Skin epidermis (tissue), 12 donors: ENCODE measurements at regions not wholly inside any gene's neighbourhood (a gene's known extent, or its start where the extent isn't known, plus 50 kb on each side); places are given as distances from the start of the nearest gene placed in this dataset.

ENCODE experiments used
- H3K27ac ChIP-seq, 21 experiments: fragments of 200-600 bp; sonication (generic) in 11 of 21; one replicate each; pipeline ENCODE4 v1.5.0; 2020; ENCODE audit warnings: mild to moderate bottlenecking in 3 of 21, inconsistent platforms in 2 of 21, moderate library complexity in 2 of 21
- H3K4me3 ChIP-seq, 7 experiments: fragments of 200-600 bp; sonication (generic) in 2 of 7; one replicate each; pipeline ENCODE4 v1.5.0; 2020; ENCODE audit warnings: inconsistent platforms in 2 of 7, mild to moderate bottlenecking in 2 of 7, moderate library complexity in 1 of 7

DNA sequence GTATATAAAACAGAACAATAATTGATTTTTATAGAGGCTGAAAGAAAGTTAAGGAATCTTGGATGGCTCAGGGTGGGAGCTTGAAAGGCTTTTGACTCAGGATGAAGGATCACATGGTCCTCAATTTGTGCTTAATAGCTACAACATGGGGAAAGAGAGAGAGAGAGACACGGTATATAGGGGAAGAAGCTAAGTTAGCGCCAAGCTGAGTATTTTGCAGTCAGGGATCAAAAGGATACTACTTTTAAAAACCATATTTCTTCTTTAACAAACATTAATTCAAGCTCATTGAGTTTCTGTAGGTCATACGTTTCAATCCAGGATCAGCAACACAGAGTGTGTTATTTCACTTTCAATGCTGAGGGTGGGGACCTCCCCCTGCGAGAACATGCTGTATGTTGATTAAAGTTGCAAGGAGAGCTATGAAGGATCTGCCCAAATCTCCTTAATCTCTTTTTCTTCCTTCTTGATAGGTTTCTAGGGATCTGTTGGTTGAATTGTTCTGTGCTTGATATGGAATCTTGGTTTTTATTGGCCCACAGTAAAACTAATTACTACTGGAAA lies 133.1 kb upstream of the NUDT4 start:
- Histone ChIP-seq H3K4me3 (no peak overlapping the region), H3K27ac (peak overlapping the region in 10 of 21 experiments; percentile 6 to 76 (median 46))

DNA sequence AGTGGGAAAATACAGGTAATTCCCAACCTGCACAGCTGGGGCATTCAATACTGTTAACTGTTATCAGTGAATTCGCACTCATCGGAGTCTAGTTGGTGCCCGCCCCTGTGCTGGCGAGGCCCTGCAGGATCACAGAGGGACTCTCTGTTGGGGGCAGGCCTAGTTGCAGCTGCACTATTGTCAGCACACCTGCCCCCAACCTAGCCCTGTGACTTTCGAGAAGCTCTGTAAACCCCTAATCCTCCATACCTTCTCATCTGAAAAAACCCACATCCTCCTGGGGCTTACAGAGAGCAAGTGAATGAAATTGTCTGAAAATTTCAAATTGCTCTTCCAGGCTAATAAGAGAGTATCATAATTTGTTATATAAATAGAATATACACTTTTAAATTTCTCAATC lies 132.2 kb upstream of the NUDT4 start:
- Histone ChIP-seq H3K4me3 (no peak overlapping the region), H3K27ac (no peak overlapping the region)

DNA sequence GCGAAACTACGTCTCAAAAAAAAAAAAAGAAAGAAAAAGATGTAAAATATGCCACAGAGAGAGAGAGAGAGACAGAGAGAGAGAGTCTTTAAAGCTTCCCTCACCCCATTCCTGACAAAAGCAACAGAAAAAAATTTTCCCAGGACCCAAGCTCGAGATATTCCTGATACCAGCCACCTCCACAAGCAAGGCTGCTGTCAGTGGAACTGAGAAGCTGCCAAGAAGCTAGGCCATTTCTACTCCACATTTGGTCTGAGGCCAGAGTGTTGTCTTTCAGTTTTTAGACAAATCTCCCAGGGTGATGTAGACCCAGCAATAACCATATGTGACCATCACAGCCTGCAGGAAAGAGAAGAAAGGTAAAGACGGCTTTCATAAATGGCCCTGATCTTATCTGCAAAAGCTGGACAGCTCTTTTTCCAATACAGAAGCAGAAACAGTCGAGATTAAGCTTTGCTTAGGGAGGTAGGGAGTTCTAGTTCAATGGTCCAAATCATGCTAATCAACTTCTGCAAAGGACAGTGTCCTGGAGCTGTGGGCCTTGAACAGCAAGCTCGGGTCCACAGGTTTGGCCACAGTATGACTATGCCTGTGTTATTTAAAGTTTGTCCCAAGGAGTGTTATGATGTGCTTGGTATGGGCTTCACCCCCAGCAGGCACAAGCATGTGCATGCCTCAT lies 130.3 kb upstream of the NUDT4 start:
- H3K27ac ChIP-seq, result no peak overlapping the region
- H3K4me3 ChIP-seq, result no peak overlapping the region

DNA sequence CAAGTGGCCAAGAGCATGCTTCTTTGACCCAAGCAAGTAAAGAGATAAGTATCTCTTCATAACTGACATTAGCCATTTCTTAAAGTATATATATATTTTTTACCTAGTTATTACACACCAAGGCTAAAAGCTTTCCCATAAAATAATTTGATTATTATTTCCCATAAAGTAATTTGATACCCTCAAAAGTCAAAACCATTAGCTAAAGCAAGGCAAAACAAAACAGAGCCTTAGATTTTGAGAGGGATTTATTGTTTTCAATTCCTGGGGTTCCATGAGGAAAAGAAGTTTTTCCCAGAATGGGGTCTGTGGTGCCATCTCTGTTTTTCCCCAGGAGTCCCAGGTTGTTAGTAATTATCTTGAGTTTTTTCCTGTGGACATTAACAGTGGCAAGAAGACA lies 125.5 kb upstream of the NUDT4 start:
- Histone ChIP-seq H3K4me3 (no peak overlapping the region), H3K27ac (no peak overlapping the region)

DNA sequence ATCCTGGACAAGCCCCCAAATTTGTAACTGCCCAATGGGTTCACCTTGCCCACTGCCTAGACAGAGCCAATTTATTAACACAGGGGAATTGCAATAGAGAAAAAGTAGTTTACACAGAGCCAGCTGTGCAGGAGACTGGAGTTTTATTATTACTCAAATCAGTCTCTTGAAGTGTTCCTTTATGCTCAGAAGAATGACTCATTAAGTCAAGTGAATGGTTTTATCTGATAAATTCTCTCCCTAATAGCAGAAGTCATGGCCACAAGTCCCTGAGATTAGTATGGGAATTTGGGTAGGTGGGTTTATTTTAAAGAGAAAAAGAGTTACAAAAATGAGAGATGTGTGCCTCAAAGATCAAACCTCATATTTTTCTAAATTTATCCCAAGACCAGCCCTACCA lies 122.8 kb upstream of the NUDT4 start:
- no peak overlapping the region for H3K4me3 ChIP-seq
- H3K27ac ChIP-seq, result no peak overlapping the region

DNA sequence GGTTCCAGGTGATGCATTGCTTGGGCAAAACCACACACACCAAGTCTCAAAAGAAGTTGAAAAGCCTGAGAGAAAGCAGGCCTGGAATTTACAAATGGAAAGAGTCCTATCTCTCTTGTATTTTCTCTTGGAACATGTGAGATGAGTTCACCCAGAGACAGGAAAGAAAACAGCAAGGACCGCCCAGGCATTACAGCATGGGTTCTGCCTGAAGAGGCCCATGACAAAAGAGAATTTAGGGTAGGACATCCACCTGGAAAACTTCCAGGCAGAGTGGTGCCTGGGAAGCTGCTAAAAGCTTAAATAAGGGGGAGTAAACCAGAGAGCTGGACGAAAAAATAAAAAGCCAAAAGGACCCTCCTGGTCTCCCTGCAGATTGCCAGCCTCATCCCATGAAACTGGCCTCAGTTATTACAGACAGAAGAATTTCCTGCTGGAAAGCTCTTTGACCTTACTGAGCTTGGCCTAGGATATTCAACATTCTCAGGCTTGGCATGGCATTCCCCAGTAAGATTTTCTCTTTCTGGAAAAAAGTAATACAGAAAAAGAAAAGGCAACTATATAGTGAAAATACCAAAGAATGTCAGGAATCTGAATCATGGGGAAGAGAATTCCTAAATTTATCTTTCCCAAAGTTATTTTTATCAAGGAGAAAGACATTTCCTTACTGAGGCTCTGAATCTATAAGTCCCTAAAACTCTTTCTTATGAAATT lies 121.3 kb upstream of the NUDT4 start:
- H3K27ac ChIP-seq, result no peak overlapping the region
- H3K4me3 ChIP-seq, result no peak overlapping the region

DNA sequence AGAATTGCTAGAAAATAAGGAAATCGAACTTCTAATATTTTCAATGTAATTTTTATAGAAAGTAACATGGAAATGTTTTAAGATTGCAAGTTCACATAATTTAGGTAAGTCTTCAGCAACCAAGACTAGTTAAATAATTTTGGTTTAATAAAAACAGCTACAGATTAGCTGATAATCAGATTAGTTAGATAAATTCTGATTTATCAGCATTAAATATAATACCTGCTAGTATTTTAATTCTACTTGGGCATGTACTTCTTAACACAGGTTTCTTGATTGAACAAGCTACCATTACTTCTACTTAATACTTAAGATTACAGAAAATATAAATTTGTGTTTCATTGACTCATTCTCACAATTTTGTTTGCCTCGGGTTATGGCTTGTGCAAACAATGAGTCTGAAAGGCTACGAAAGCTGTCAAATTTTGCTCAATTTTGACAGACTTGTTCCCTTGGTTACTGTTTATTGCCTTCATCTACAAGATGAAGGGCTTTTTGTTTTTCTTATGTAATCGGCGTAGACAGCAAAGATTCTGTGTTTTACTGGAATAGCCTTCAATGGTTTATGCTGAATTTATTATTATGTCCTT lies 116.1 kb upstream of the NUDT4 start:
- Histone ChIP-seq H3K4me3 (no peak overlapping the region), H3K27ac (no peak overlapping the region)

DNA sequence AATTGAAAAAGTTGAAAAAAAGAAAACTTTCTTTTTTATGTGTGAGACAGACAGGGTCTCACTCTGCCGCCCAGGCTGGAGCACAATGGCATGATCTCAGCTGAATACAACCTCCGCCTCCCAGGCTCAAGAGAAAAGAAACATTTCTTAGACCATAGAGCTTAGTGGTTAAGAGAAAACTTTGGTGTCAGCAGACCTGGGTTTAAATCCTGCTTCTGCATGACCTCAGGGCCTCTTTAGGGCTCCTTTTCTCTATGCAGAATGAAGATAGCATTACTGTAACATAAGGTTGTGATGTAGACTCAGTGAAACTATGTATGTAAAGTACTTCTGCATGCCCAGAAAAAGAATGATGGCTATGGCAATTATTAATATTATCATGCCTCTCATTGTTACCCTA lies 104.7 kb upstream of the NUDT4 start:
- no peak overlapping the region for H3K27ac ChIP-seq
- H3K4me3 ChIP-seq, result no peak overlapping the region

DNA sequence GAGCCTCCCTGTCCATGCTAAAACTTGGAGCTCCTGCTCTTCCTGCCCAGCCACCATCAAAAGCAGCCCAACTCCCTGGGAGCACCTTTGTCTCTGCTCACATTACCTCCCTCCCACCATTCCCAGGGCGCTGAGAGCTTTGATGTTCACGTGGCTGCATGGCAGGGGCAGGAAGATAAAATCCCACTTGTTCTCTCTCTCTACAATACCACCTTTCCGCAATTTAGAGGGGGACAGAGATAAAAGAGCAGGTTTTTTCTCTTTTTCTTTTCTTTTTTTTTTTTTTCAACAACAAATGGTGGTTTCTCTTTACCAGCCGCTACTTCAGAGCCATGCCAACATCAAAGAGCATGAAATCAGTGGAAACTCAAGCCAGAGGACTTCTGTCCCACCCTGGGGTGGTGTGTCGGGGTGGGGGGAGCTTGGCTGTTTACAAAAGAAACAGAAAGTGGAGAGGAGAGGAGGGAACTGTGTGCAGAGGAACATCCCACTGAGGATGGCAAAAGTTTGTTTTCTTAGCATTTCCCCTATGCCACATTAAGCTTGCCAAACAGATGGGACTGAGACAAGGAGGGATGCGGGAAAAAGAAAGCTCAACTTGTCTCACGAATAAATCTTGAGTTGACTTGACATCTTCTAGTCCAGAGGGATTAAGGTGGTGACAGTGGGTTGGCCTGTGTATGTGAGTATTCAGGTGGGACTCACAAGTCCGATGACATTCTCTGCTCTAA lies 103.7 kb upstream of the NUDT4 start:
- Histone ChIP-seq H3K4me3 (no peak overlapping the region), H3K27ac (peak overlapping the region in 1 of 21 experiments; percentile 7)

DNA sequence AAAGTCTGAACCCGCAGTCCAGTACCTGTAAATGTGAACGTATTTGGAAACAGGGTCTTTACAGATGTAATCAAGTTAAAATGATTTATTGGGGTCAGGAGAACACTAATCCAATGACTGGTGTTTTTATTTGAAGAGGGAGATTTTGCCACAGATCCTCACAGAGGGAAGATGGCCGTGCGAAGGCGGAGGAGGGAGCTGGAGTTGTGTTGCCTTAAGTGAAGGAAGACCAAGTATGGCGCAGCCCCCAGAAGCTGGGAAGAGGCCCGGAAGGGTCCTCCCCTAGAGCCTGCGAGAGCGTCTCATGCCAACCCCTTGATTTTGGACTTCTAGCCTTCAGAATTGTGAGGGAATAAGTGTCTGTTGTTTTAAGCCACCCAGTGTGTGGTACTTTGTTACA lies 102.8 kb upstream of the NUDT4 start:
- Histone ChIP-seq H3K4me3 (no peak overlapping the region), H3K27ac (no peak overlapping the region)

DNA sequence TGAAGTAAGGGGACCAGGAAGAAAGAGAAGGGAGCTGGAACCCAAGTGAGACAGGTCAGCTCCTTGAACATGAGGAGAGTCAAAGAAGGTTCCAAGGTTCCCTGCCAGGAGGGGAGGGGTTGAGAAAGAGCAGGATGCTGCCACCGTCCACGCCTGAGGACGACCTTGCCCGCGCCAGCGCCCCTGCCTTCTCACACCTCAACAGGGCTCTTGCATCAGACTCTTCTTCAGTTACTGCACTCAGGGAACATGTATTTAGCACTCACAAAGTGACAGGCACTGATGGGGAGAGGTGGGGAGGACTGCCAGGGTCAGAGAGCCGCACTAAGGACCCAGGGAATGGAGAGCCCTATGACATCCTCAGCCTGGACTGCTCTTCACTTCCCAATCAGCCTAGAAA lies 102.1 kb upstream of the NUDT4 start:
- H3K27ac ChIP-seq, result no peak overlapping the region

DNA sequence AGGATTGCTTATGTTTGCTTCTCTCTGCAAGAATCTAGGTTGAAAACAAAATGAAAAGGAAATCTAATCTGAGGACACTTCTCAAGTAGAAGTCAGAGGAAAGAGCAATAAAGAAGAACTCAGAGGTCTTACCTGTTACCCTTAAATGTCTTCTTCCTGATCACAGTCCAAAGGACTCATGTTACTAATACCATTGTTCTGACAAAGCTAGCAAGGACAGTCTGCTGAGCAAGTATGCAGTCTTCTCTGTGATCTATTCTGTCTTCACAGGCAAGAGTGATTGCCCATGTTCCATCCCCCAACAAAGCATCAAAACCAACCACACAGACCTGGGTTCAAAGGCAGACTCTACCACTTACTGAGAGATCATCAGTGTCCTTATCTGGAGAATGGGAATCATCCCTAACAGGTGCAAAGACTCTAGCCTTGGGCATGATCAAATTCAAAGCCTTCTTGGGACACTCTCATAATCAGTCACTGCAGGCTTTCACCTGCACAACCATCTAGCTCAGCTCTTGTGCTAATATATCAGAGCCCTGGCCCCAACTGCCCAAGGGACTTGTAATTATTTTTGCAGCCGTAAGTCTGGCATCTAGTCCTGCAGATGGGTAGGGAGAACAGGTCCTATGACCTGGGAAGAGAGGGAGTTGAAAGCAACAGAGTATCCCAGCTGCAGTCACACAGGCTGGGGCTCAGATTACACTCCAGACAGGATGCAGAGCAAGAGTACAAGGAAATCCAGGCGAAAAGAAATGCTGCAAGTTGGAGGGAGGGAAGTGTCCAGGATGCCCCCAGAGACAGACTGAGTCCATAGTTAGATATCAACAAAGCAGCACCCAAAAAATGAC lies 97.9 kb upstream of the NUDT4 start:
- Histone ChIP-seq H3K4me3 (no peak overlapping the region), H3K27ac (no peak overlapping the region)

More for the DNA sequence above, 102.1 kb upstream of the NUDT4 start:
- no peak overlapping the region for H3K4me3 ChIP-seq

DNA sequence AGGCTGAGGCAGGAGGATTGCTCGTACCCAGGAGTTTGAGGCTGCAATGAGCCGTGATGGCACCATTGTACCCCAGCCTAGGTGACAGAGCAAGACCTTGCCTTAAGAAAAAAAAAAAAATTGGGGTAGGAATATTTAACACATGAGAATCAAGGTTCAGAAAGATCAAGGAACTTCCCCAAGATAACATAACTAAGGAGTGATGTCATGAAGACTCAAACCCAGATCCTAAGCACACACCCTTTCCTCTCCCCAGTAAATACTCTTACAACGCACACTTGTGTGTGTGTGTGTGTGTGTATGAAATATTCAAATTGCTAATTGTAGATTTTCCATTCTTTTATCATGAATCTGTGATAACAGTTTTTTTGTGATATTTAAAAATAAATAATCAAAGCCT lies 90.6 kb upstream of the NUDT4 start:
- H3K4me3 ChIP-seq, result no peak overlapping the region
- H3K27ac ChIP-seq, result no peak overlapping the region

DNA sequence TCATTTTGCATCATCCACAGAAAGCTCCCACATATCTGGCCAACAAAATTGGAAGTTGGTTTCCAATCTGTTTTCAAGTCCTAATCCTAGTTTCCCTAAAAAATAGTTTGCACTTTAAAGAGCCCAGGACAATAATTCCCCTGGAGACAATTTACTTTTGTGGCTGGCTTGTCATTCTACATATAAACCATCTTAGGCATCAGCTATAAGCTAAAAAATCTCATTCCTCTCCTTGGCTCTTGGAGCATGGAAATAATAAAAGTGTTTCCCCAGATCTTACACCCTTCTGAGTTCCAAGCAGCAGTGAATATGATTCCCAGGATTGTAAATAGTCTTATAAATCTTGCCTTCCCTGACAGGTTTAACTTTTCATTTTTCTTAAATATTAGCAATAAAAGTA lies 89.1 kb upstream of the NUDT4 start:
- no peak overlapping the region for H3K4me3 ChIP-seq
- H3K27ac ChIP-seq, result no peak overlapping the region

DNA sequence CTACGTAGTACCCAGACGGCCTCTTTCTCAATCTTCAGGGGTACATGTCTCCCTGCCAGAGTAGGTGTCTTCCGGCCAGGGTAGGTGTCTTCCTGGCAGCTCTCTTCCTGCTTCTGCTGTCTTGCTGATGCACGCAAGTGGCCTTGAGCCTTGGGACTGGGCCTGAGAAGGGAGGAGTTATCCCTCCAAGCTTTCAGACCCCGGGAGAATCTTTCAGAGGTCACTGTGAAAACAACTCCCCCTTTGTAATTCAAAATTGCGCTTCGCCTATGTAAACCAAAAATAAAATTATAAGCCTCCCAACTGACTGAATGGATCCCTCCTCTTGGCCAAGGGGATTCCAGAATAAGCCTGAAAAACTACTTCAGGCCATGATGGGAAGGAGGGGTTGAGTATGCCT lies 87.3 kb upstream of the NUDT4 start:
- H3K4me3 ChIP-seq, result no peak overlapping the region
- no peak overlapping the region for H3K27ac ChIP-seq

DNA sequence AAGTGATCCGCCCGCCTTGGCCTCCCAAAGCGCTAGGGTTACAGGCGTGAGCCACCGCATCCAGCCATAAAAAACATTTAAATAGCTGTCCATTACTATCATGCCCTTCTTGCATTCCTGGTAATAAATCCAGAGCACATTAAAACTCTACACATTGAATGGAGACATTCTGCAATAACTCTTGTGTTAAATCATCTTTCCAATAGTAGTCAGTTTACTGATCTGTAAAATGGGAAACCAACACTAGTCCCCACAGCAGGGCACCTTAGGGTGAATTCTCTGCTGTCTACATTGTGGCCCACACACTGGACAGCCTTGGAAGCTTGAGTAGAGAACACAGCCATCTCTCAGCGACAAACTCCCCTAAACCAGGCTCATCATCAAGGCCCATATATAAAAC lies 85.5 kb upstream of the NUDT4 start:
- no peak overlapping the region for H3K4me3 ChIP-seq
- H3K27ac ChIP-seq, result no peak overlapping the region

DNA sequence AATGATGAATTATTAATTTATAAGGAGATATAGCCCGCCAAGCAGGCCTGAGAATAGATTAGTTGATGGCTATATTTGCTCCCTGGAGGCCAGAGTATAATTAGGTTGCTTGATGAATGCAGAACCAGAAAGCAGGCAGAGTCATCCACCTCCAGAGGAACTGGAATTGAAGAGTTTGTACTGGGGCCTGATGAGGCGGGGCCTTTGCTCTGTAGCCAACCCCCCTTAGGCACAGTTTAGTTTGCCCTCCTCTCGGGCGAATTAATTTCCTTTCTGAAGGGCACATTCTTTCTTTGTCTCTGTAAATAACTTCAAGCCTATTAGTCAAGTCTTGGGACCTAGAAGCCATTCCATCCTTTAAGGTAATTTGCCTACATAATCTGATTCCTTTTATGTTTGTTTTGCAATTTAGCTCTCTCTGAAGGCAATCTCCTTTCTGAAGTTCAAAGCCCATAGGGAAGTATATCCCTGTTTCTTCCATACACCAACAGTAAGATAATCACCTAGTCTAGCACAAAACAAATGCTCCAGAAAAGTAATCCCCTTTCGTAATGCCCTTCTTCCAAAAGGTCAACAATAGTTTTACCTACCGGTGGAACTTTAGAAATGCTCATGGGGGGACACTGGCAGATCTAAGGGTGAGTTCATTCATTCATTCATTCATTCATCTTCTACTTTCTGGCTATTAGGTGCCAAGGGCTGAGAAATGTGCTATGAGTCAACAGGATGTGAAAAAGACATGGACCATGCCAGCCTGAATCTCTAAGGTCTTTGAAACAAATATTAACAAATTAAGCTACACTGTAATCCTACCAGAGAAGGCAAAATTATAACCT lies 84.8 kb upstream of the NUDT4 start:
- Histone ChIP-seq H3K27ac (no peak overlapping the region), H3K4me3 (no peak overlapping the region)

DNA sequence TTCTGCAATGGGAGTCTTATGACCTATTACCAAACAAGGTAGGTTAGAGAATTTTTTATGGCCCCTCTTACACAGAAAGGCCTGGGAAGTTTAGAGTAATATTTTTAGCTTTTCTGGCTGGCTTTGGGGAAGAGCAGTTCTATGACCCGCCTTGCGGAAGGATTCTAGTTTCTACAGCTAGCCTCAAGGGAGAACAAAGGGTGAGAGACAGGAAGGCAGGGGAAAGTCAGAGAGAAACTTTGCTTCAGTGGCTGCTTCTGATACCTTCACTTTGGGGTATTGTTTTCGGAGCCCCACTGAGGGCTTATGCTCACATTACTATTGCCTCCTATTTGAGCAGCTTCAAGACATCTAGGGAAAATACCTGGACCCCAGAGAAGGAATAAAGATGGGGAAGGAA lies 80.7 kb upstream of the NUDT4 start:
- H3K4me3 ChIP-seq, result no peak overlapping the region
- peak overlapping the region in 1 of 21 experiments; percentile 2 for H3K27ac ChIP-seq

DNA sequence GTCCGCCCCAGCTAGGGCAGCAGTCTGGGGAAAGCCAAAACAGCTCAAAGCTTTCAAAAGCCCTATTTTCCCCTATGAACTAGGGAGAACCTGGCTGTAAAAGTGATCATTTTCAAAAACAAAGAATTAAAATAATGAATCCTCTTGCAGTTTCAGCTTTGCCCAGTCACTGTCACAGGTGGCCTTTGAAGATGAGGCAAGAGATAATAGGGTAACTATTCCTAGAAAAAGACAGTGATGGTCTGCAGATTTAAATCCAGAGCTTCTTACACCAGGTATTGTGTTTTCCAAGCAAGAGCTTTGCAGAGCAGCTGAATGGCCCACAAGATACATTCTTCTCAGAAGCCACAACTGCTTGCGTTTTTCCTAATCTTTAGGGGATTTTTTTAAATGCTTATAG lies 80.2 kb upstream of the NUDT4 start:
- no peak overlapping the region for H3K27ac ChIP-seq
- no peak overlapping the region for H3K4me3 ChIP-seq
